BLaER1 treated with 17β-estradiol and CSF1 and Interleukin-3, amounts not matched to agents 10 nM and 100 nM (cell line): ENCODE measurements at regions not wholly inside any gene's neighbourhood (a gene's known extent, or its start where the extent isn't known, plus 50 kb on each side); places are given as distances from the start of the nearest gene placed in this dataset.

Experiments used
- H3K27ac ChIP-seq, 11 experiments: shearing (Covaris generic); formaldehyde crosslinking; 2 replicates each; pipeline ENCODE4 v1.8.1; 2022
- H3K27me3 ChIP-seq, 11 experiments: shearing (Covaris generic); formaldehyde crosslinking; 2 replicates each; pipeline ENCODE4 v1.8.1; 2022
- H3K36me3 ChIP-seq, 11 experiments: shearing (Covaris generic); formaldehyde crosslinking; 2 replicates each; pipeline ENCODE4 v1.8.1; 2022
- H3K4me1 ChIP-seq, 10 experiments: shearing (Covaris generic); formaldehyde crosslinking; 2 replicates each; pipeline ENCODE4 v1.8.1; 2022
- H3K4me2 ChIP-seq, 11 experiments: shearing (Covaris generic); formaldehyde crosslinking; 2 replicates each; pipeline ENCODE4 v1.8.1; 2022
- H3K4me3 ChIP-seq, 10 experiments: shearing (Covaris generic); formaldehyde crosslinking; 2 replicates each; pipeline ENCODE4 v1.8.1; 2022
- H3K9ac ChIP-seq, 11 experiments: shearing (Covaris generic); formaldehyde crosslinking; 2 replicates each; pipeline ENCODE4 v1.8.1; 2022
- H3K9me3 ChIP-seq, 11 experiments: shearing (Covaris generic); formaldehyde crosslinking; replicated peaks in 1 of 11; 2 replicates each; pipeline ENCODE4 v1.8.1; 2022
- H4K20me1 ChIP-seq, 11 experiments: shearing (Covaris generic); formaldehyde crosslinking; 2 replicates each; pipeline ENCODE4 v1.8.1; 2022
- Cebpa-rat ChIP-seq, 11 experiments: shearing (Covaris generic); IDR thresholded peaks; 2 replicates each; pipeline ENCODE4 v1.8.1; 2022

DNA sequence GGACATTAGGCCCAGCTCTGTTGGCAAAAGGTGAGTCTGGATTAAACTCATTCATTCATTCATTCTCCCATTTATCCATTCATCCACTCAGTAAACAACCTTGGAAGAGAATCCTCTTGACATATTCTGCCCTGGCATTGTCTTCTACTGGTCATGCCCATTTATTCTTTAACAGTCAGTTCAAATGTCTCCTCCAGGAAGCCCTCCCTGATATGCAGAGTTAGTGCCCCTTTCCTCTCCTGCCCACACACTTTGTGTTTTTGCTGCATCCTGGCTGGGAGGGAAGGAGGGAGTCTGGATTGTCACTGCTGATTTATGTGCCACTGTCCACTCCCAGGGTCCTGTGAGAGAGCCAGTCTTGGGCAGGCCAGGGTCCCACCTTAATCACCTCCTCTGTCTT, 600.3 kb downstream of the MATN1 start:
- Histone ChIP-seq H3K36me3 (no peaks in the 10 kb centered on the region), H4K20me1 (no peaks in the 10 kb centered on the region), H3K27ac (peak overlapping the region in 1 of 11 experiments; percentile 31; a peak in 1 of 22 replicates), H3K4me2 (peak overlapping the region in 4 of 11 experiments; percentile 72 to 82 (median 74); a peak in 7 of 22 replicates), H3K27me3 (no peaks in the 10 kb centered on the region), H3K4me3 (no peak overlapping the region), H3K9me3 (peaks cover 0 to 19% (median 0%) of the 10 kb centered on the region in 11 experiments; a peak in 5 of 22 replicates), H3K4me1 (peaks cover 11 to 89% (median 35%) of the 10 kb centered on the region in 10 experiments; a peak in 19 of 20 replicates), H3K9ac (no peak overlapping the region)
- TF ChIP-seq Cebpa-rat (IDR thresholded peaks at IDR 0.05), result no peak

DNA sequence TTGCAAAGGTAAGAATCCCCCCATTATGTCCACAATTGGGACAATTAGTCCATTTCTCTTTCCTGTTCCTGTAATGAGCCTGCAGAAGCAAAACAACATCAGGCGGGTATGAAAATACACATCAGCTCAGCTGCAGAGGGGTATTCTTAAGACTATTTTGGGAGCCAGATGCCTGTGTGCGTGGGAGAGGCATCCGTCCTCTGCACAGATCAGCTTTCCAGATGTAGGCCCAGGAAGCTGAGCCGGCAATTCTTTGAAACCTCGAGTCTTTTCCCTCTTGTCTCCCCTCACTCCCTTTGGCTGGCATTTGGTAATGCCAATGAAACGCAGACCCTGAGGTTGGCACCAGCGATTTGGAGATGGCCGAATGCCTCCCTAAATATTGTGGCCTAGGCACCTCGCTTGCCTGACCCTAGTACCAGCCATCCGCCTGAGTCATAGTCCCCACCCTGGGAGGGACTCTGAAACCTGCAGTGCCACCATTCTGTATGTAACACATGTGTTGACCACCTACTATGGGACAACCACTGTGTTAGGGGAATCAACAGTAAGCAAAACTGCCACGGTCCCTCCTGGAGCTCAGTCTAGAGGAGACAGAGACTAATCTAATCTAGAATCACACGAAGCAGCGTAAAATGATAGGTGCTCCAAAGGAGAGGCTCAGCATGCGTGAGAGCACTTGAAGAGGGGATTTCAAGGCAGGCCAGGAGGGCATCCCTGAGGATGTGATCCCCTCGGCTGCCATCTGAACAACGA, 603.0 kb downstream of the MATN1 start:
- H3K27ac ChIP-seq, result no peak overlapping the region
- H3K9ac ChIP-seq, result no peak overlapping the region
- peak overlapping the region in 3 of 11 experiments; percentile 48 to 82 (median 67); a peak in 5 of 22 replicates for H3K4me2 ChIP-seq
- H3K36me3 ChIP-seq, result no peaks in the 10 kb centered on the region
- no peaks in the 10 kb centered on the region for H4K20me1 ChIP-seq
- H3K4me3 ChIP-seq, result no peak overlapping the region
- no peaks in the 10 kb centered on the region for H3K27me3 ChIP-seq
- no peaks in the 10 kb centered on the region for H3K9me3 ChIP-seq
- no peak for TF ChIP-seq Cebpa-rat (IDR thresholded peaks at IDR 0.05)
- peaks cover 11 to 63% (median 26%) of the 10 kb centered on the region in 10 experiments; a peak in 19 of 20 replicates for H3K4me1 ChIP-seq

DNA sequence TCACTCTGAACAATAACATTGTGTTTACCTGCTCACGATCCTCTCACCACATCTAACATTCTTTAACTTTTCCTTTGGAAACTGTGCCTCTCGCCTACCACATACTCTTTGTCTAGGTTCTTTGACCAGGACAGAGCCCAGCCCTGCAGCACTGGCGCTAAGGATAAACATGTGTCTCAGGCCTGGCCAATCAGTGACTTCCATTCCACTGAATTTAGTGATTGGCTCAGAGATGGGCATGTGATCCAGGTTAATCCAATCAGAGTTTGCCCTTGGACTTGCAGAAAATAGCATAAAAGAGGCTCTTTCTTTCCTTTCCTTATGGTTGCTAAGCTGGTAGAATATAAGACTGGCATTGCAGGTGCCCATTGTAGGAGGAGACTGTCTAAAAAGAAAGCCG, 605.7 kb downstream of the MATN1 start:
- Histone ChIP-seq H3K4me1 (peaks cover 0 to 36% (median 6%) of the 10 kb centered on the region in 10 experiments; a peak in 10 of 20 replicates), H3K4me2 (no peak overlapping the region)
- TF ChIP-seq Cebpa-rat (IDR thresholded peaks at IDR 0.05), result no peak

DNA sequence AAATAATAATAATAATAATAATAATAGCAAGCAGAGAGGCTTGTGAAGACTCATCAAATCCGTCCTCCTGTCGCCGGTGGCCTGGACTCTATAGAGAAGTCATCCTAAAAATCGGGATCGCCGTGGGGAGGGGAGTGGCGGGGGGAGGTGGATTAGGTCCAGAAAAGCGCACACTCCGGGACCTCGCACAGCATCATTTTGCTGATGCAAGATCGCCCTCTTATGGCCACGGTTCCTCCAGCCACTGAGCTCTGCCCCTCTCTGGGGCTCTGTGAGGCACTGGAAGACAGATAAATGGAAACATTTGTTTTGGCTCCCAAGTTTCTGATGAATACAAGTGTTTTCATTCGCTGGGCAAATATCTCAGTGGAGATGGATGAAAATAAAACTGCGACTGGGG, 612.0 kb downstream of the MATN1 start:
- Histone ChIP-seq H3K9me3 (no peaks in the 10 kb centered on the region), H3K4me3 (no peak overlapping the region), H3K4me1 (peaks cover 14 to 33% (median 26%) of the 10 kb centered on the region in 10 experiments), H3K9ac (no peak overlapping the region), H4K20me1 (no peaks in the 10 kb centered on the region), H3K36me3 (no peaks in the 10 kb centered on the region), H3K27me3 (no peaks in the 10 kb centered on the region), H3K27ac (no peak overlapping the region), H3K4me2 (peak overlapping the region in 8 of 11 experiments; percentile 12 to 66 (median 54); a peak in 14 of 22 replicates)
- no peak for TF ChIP-seq Cebpa-rat (IDR thresholded peaks at IDR 0.05)

More for the DNA sequence above, 605.7 kb downstream of the MATN1 start:
- no peak overlapping the region for H3K9ac ChIP-seq
- H3K27ac ChIP-seq, result no peak overlapping the region
- H3K4me3 ChIP-seq, result no peak overlapping the region
- H3K36me3 ChIP-seq, result no peaks in the 10 kb centered on the region
- no peaks in the 10 kb centered on the region for H3K27me3 ChIP-seq
- no peaks in the 10 kb centered on the region for H3K9me3 ChIP-seq
- no peaks in the 10 kb centered on the region for H4K20me1 ChIP-seq

DNA sequence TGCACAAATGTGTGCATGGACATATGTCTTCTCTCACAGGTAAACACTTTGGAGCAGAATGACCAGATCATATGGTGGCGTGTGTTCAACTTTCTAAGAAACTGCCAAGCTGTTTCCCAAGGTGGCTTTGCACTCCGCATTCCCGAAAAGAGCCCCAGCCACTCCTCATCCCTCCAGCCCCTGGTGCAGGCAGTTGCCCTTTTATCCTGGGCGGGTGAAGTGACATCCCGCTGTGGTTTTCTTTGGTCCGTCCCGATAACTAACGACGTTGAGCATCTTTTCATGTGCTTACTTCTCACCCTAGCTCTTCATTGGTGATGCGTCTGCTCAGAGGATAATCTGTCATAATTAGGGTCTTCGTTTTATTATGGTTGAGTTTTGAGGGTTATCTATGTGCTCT, 612.5 kb downstream of the MATN1 start:
- Histone ChIP-seq H3K4me1 (peaks cover 14 to 33% (median 26%) of the 10 kb centered on the region in 10 experiments), H4K20me1 (no peaks in the 10 kb centered on the region), H3K9me3 (no peaks in the 10 kb centered on the region), H3K36me3 (no peaks in the 10 kb centered on the region), H3K27ac (no peak overlapping the region), H3K27me3 (no peaks in the 10 kb centered on the region), H3K9ac (no peak overlapping the region), H3K4me2 (no peak overlapping the region), H3K4me3 (no peak overlapping the region)
- no peak for TF ChIP-seq Cebpa-rat (IDR thresholded peaks at IDR 0.05)

DNA sequence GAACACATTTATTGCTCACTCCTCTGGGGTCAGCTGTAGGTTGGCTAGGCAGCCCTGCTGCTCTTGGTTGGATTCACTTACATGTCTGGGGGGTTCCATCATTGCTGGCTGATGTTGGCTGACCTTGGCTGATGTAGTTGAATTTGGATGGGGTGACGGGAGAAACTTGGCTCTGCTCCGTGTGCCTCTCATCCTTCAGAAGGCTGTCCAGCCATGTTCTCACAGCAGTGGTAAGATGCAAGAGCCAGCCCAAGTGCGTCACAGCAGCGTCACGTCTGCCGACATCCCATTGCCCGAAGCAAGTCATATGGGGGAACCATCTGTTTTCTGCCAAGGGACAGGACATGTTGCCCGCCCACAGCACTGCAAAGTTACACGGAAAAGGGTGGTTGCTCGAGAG, 613.5 kb downstream of the MATN1 start:
- Histone ChIP-seq H3K9me3 (no peaks in the 10 kb centered on the region), H3K4me2 (peak overlapping the region in 1 of 11 experiments; percentile 70; a peak in 1 of 22 replicates), H3K4me3 (no peak overlapping the region), H3K27me3 (no peaks in the 10 kb centered on the region), H3K36me3 (no peaks in the 10 kb centered on the region), H3K9ac (no peak overlapping the region), H3K4me1 (peaks cover 14 to 33% (median 26%) of the 10 kb centered on the region in 10 experiments), H3K27ac (no peak overlapping the region), H4K20me1 (no peaks in the 10 kb centered on the region)
- TF ChIP-seq Cebpa-rat (IDR thresholded peaks at IDR 0.05), result no peak

DNA sequence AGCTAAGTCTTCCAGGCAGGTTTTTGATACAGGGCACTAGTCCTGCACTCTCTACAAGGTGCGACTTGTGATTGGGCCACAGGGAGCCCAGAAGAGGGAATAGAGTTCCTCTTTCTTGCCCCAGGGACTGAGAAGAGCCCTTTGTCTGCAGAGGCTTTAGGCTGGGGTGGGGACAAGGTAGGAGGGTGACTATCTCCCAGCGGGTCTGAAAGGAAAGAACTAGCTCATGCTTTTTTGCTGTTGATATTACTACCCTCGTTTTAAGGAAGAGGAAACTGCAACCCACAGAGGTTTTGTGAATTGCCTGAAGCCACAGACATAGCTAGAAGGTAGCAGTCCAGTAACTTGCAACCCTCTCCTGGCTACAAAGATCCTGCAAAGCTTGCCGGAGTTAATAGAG, 615.2 kb downstream of the MATN1 start:
- no peak overlapping the region for H3K27ac ChIP-seq
- no peaks in the 10 kb centered on the region for H3K9me3 ChIP-seq
- no peaks in the 10 kb centered on the region for H3K36me3 ChIP-seq
- peak overlapping the region; percentile 35 to 76 (median 70) for H3K4me2 ChIP-seq
- no peaks in the 10 kb centered on the region; a peak in 1 of 22 replicates for H4K20me1 ChIP-seq
- H3K4me3 ChIP-seq, result no peak overlapping the region
- H3K9ac ChIP-seq, result no peak overlapping the region
- no peaks in the 10 kb centered on the region for H3K27me3 ChIP-seq
- no peak for TF ChIP-seq Cebpa-rat (IDR thresholded peaks at IDR 0.05)
- peaks cover 14 to 33% (median 26%) of the 10 kb centered on the region in 10 experiments for H3K4me1 ChIP-seq

DNA sequence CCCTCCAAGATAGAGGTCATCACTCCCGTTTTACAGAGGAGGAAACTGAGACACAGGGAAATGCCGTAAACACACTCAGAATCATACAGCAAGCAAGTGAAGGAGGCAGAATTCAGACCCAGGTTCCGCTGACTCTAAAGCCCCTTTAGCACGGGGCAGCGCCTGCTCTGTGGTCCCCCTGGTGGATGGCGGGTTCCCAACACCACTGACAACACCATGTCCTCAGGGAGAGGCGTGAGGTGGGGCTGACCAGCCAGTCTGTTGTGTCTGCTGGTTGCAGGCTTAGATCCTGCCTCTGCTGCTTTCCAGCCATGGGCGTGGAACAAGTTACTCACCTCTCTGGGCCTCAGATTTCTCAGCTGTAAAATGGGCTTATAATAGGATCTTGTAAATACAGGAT, 617.3 kb downstream of the MATN1 start:
- Histone ChIP-seq H3K4me1 (peaks cover 12 to 21% (median 18%) of the 10 kb centered on the region in 10 experiments), H3K9ac (no peak overlapping the region), H3K36me3 (no peaks in the 10 kb centered on the region), H4K20me1 (no peaks in the 10 kb centered on the region; a peak in 1 of 22 replicates), H3K27ac (no peak overlapping the region), H3K4me3 (no peak overlapping the region), H3K27me3 (no peaks in the 10 kb centered on the region), H3K4me2 (no peak overlapping the region), H3K9me3 (no peaks in the 10 kb centered on the region)
- no peak for TF ChIP-seq Cebpa-rat (IDR thresholded peaks at IDR 0.05)

DNA sequence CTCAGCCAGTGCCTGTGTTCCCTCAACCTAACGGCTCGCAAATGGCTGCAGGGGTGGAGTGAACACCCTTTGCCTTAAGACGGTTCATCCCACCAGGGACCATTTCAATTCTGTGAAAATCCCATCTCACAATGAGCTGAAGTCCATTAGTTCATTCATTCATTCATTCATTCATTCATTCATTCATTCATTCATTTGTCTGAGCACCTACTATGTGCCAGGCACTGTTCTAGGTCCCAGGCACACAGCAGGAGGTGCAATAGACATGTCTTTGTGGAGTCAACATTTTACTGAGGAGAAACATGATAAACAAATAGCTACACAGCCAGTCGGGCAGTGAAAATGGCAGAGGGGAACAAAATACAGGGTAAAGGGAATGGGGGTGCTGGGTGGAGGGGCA, 618.8 kb downstream of the MATN1 start:
- TF ChIP-seq Cebpa-rat (IDR thresholded peaks at IDR 0.05), result no peak
- H3K9ac ChIP-seq, result no peak overlapping the region
- H3K27ac ChIP-seq, result no peak overlapping the region
- no peaks in the 10 kb centered on the region for H3K27me3 ChIP-seq
- H3K4me1 ChIP-seq, result peaks cover 12 to 19% (median 17%) of the 10 kb centered on the region in 10 experiments
- H3K9me3 ChIP-seq, result no peaks in the 10 kb centered on the region
- no peaks in the 10 kb centered on the region for H3K36me3 ChIP-seq
- H4K20me1 ChIP-seq, result no peaks in the 10 kb centered on the region; a peak in 1 of 22 replicates
- no peak overlapping the region for H3K4me3 ChIP-seq
- no peak overlapping the region for H3K4me2 ChIP-seq
